PC-3 (cell line): ENCODE measurements at regions not wholly inside any gene's neighbourhood (a gene's known extent, or its start where the extent isn't known, plus 50 kb on each side); places are given as distances from the start of the nearest gene placed in this dataset.

Source experiments
- EZH2 ChIP-seq: fragments of 300-600 bp; sonication (generic); IDR thresholded peaks from one replicate; pipeline ENCODE4 v1.6.1; 2017; ENCODE audit warnings: antibody characterized with exemption, mild to moderate bottlenecking, low read length; ENCODE audit not compliant: unreplicated experiment
- TF ChIP-seq, protein P1 (sequence below): fragments of 300-600 bp; sonication (generic); conservative IDR thresholded peaks from 2 replicates; pipeline ENCODE4 v1.5.1; 2017; ENCODE audit warnings: antibody characterized with exemption, low read depth, mild to moderate bottlenecking, low read length

DNA sequence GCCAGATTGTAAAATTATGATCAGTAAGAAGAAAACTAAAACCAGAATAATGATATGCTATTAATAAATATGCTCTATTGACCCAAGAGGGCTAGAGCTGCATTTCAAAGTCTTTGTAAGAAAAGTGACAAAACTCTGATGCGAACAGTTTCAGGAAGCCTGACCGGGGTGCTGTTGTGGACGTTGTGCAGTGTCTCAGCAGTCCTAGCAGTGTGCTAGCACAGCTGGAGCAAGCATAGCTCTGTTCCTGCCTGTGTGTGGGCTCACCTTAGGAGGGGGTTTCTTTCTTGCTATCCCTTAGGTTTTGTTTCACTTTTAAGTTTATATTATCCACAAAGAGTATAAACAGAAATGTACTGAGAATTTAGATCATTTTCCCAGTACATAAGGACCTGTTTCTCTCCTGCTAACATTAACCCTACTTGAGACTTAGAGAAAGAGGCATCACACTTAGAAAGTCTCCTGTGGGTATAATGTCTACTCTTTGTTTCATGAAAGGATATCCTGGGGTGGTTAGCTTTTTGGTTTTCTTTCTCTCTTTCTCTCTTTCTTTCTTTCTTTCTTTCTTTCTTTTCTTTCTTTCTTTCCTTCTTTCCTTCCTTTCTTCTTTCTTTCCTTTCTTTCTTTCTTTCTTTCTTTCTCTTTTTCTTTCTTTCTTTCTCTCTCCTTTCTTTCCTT, 124.5 kb downstream of the TMEM182 start:
- TF ChIP-seq, protein P1, sequence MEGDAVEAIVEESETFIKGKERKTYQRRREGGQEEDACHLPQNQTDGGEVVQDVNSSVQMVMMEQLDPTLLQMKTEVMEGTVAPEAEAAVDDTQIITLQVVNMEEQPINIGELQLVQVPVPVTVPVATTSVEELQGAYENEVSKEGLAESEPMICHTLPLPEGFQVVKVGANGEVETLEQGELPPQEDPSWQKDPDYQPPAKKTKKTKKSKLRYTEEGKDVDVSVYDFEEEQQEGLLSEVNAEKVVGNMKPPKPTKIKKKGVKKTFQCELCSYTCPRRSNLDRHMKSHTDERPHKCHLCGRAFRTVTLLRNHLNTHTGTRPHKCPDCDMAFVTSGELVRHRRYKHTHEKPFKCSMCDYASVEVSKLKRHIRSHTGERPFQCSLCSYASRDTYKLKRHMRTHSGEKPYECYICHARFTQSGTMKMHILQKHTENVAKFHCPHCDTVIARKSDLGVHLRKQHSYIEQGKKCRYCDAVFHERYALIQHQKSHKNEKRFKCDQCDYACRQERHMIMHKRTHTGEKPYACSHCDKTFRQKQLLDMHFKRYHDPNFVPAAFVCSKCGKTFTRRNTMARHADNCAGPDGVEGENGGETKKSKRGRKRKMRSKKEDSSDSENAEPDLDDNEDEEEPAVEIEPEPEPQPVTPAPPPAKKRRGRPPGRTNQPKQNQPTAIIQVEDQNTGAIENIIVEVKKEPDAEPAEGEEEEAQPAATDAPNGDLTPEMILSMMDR, result no peak
- no peak for TF ChIP-seq EZH2
